ENCODE measurements at regions not wholly inside any gene's neighbourhood (a gene's known extent, or its start where the extent isn't known, plus 50 kb on each side); places are given as distances from the start of the nearest gene placed in this dataset.

DNA sequence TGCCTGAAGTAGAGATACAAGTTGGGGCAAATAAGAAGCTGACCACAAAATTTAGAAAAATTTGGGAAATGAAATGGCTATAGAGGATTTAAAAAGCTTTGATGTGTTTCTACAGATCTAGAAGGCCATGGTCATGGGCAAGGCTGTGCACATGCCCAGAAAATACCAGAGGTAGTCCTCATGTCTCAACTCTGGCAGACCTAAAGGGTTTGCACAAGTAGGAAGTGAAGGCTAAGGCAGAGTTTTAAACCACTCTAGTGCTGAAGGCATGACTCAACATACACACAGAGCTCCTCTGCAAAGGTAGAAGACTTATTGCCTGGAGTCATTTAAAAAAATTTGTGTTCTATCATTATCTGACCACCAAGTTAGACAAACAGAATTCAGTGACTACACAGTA is 364.6 kb downstream of the CCSER2 start:
- TF ChIP-seq MYC (IDR thresholded peaks at IDR 0.05; ENCODE audit: low read depth, low read length): no peak
- TF ChIP-seq, protein P1, sequence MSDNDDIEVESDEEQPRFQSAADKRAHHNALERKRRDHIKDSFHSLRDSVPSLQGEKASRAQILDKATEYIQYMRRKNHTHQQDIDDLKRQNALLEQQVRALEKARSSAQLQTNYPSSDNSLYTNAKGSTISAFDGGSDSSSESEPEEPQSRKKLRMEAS (IDR thresholded peaks at IDR 0.05; ENCODE audit: low read depth, low read length): no peak
